GM21576 (cell line): ENCODE measurements at regions not wholly inside any gene's neighbourhood (a gene's known extent, or its start where the extent isn't known, plus 50 kb on each side); places are given as distances from the start of the nearest gene placed in this dataset.
"Not testable (repeated sequence)": the region's sequence is repeated elsewhere in the genome, so short reads cannot be mapped to it uniquely, and the experiment has no call there.

Source experiments
- ATAC-seq: cut with Tn5 transposase; IDR thresholded peaks from one replicate; pipeline ENCODE4 v1.9.1; 2021; ENCODE audit warnings: mild to moderate bottlenecking, moderate library complexity; ENCODE audit not compliant: unreplicated experiment

GRCh38 chr10:42187501-42188195, 450.7 kb downstream of the ZNF33B start:
- ATAC-seq, result not testable (repeated sequence)

- not testable (repeated sequence) for ATAC-seq
Measured at GRCh38 chr10:42177793-42178689, 460.3 kb downstream of the ZNF33B start.

- ATAC-seq, result no peak
Measured at GRCh38 chr10:42177077-42177792, 461.1 kb downstream of the ZNF33B start.

- ATAC-seq, result no peak
Measured at GRCh38 chr10:42150428-42151061, 487.8 kb downstream of the ZNF33B start.

GRCh38 chr10:42149722-42150427, 488.5 kb downstream of the ZNF33B start:
- no peak for ATAC-seq

GRCh38 chr10:42149027-42149700, 489.2 kb downstream of the ZNF33B start:
- no peak for ATAC-seq

GRCh38 chr10:42146165-42146564, 492.2 kb downstream of the ZNF33B start:
- not testable (repeated sequence) for ATAC-seq

- ATAC-seq, result not testable (repeated sequence)
Measured at GRCh38 chr10:42138023-42138422, 500.3 kb downstream of the ZNF33B start.

- ATAC-seq, result no peak
Measured at GRCh38 chr10:42113158-42113450, 525.3 kb downstream of the ZNF33B start.

GRCh38 chr10:42112331-42113157, 525.8 kb downstream of the ZNF33B start:
- ATAC-seq, result no peak

- no peak for ATAC-seq
Measured at GRCh38 chr10:42111661-42112330, 526.6 kb downstream of the ZNF33B start.

- no peak for ATAC-seq
Measured at GRCh38 chr10:42111076-42111475, 527.3 kb downstream of the ZNF33B start.
